Endothelial cell of umbilical vein (primary cell): ENCODE measurements at regions not wholly inside any gene's neighbourhood (a gene's known extent, or its start where the extent isn't known, plus 50 kb on each side); places are given as distances from the start of the nearest gene placed in this dataset.

Experiments used
- BruUV-seq: library from RNA; stranded (reverse); fragments of 400-500 nt; replicated peaks from 2 replicates; lab custom pipeline; 2021; lab: Mats Ljungman, UMichigan
- CTCF ChIA-PET: fragments of 300-600, 350-600 bp; sonication (Branson Sonifier 250); formaldehyde crosslinking; loops from one replicate; lab custom pipeline; 2021; ENCODE audit warnings: antibody characterized with exemption, inconsistent platforms; lab: Charles Lee
- POLR2A ChIA-PET: fragments of 300-600, 350-600 bp; sonication (Branson Sonifier 250); formaldehyde crosslinking; loops from one replicate; lab custom pipeline; 2021; ENCODE audit warnings: antibody characterized with exemption, inconsistent platforms; lab: Charles Lee
- DNase-seq: peaks from one replicate; pipeline ENCODE4 v3.0.0-alpha.2; 2011; ENCODE audit warnings: low read depth, low spot score
- FAIRE-seq: peaks from 2 replicates; lab custom pipeline; 2011; peaks lifted over from hg19 to GRCh38; lab: Jason Lieb, UNC
- H2AFZ ChIP-seq: 2 replicates; pipeline ENCODE4 v1.6.0; 2012; ENCODE audit warnings: low read depth, low read length, control low read depth, inconsistent platforms
- H3K27ac ChIP-seq: 2 replicates; pipeline ENCODE4 v1.5.1; 2011; ENCODE audit warnings: low read depth, mild to moderate bottlenecking, control low read depth, low read length, moderate library complexity; ENCODE audit not compliant: insufficient read depth
- H3K27me3 ChIP-seq, 2 experiments: 2 replicates each; pipeline versions ENCODE4 v1.6.0 to v1.6.1; 2011; ENCODE audit warnings: low read length in 2 of 2, mixed read lengths in 1 of 2; ENCODE audit not compliant: control insufficient read depth in 2 of 2, insufficient read depth in 2 of 2
- H3K36me3 ChIP-seq, 2 experiments: 2 replicates in 1 of 2; 3 replicates in 1 of 2; pipeline ENCODE4 v1.5.1; 2011; ENCODE audit warnings: low read length in 2 of 2, mild to moderate bottlenecking in 1 of 2, moderate library complexity in 1 of 2; ENCODE audit not compliant: control insufficient read depth in 2 of 2, insufficient read depth in 2 of 2; ENCODE audit errors: extremely low read depth in 1 of 2
- H3K4me1 ChIP-seq: 3 replicates; pipeline ENCODE4 v1.5.1; 2011; ENCODE audit warnings: mild to moderate bottlenecking, low read length; ENCODE audit not compliant: control insufficient read depth, insufficient read depth; ENCODE audit errors: extremely low read depth
- H3K4me2 ChIP-seq: 2 replicates; pipeline ENCODE4 v1.6.1; 2011; ENCODE audit warnings: low read length, control low read depth, mixed read lengths; ENCODE audit not compliant: insufficient read depth
- H3K4me3 ChIP-seq, 3 experiments: fragments of 200-600 bp in 1 of 3; sonication (generic), shearing (Covaris generic) in 1 of 3; replicated peaks in 1 of 3; 2 replicates each; pipeline ENCODE4 v1.5.1; 2011 to 2016; ENCODE audit warnings: control low read depth in 3 of 3, low read length in 3 of 3, mild to moderate bottlenecking in 2 of 3, inconsistent platforms in 1 of 3, low read depth in 1 of 3, moderate library complexity in 1 of 3; ENCODE audit not compliant: insufficient read depth in 1 of 3
- H3K79me2 ChIP-seq: 2 replicates; pipeline ENCODE4 v1.6.0; 2012; ENCODE audit warnings: low read length, inconsistent platforms; ENCODE audit not compliant: control insufficient read depth, insufficient read depth
- H3K9ac ChIP-seq: replicated peaks from 2 replicates; pipeline ENCODE3; 2011; ENCODE audit warnings: low read length, control low read depth; ENCODE audit not compliant: insufficient read depth; ENCODE audit errors: extremely low read depth
- H3K9me1 ChIP-seq: replicated peaks from 3 replicates; pipeline ENCODE4 v1.6.0; 2011; ENCODE audit warnings: mild to moderate bottlenecking, low read length; ENCODE audit not compliant: control insufficient read depth, insufficient read depth; ENCODE audit errors: extremely low read depth
- H3K9me3 ChIP-seq: replicated peaks from 2 replicates; pipeline ENCODE4 v1.5.1; 2012; ENCODE audit warnings: low read length, inconsistent platforms; ENCODE audit not compliant: control insufficient read depth, insufficient read depth
- H4K20me1 ChIP-seq: replicated peaks from 2 replicates; pipeline ENCODE3; 2011; ENCODE audit warnings: mild to moderate bottlenecking, low read length; ENCODE audit not compliant: control insufficient read depth, insufficient read depth; ENCODE audit errors: extremely low read depth
- CTCF ChIP-seq, 2 donors: IDR thresholded peaks; 1 replicate in 1 of 2; 2 replicates in 1 of 2; pipeline ENCODE4 v1.5.1; 2011; ENCODE audit warnings: low read length in 2 of 2, mild to moderate bottlenecking in 2 of 2, moderate library complexity in 2 of 2, control low read depth in 1 of 2, inconsistent platforms in 1 of 2, low read depth in 1 of 2; ENCODE audit not compliant: insufficient read depth in 1 of 2; ENCODE audit errors: extremely low read depth in 1 of 2
- EZH2 ChIP-seq: IDR thresholded peaks from 2 replicates; pipeline ENCODE4 v1.6.1; 2012; ENCODE audit warnings: borderline replicate concordance, low read depth, mild to moderate bottlenecking, moderate library complexity, low read length, inconsistent platforms; ENCODE audit not compliant: severe bottlenecking
- FOS ChIP-seq: IDR thresholded peaks from 2 replicates; pipeline ENCODE4 v1.6.1; 2011; ENCODE audit warnings: mild to moderate bottlenecking, low read length, moderate library complexity, borderline replicate concordance; ENCODE audit not compliant: insufficient read depth
- GATA2 ChIP-seq: IDR thresholded peaks from 2 replicates; pipeline ENCODE4 v1.7.0; 2011; ENCODE audit warnings: low read depth, mild to moderate bottlenecking, moderate library complexity, mixed read lengths, low read length; ENCODE audit not compliant: insufficient read length, insufficient read depth
- JUN ChIP-seq: IDR thresholded peaks from 2 replicates; pipeline ENCODE4 v1.6.1; 2011; ENCODE audit warnings: borderline replicate concordance, low read depth; ENCODE audit not compliant: insufficient read length, insufficient read depth
- MAX ChIP-seq: IDR thresholded peaks from 2 replicates; pipeline ENCODE4 v1.6.1; 2011; ENCODE audit not compliant: insufficient read depth, insufficient read length
- MYC ChIP-seq: IDR thresholded peaks from one replicate; pipeline ENCODE4 v1.6.1; 2011; ENCODE audit warnings: mild to moderate bottlenecking, low read depth, low read length
- POLR2A ChIP-seq: IDR thresholded peaks from 2 replicates; pipeline ENCODE4 v1.6.1; 2012; ENCODE audit warnings: low read depth, mild to moderate bottlenecking, control low read depth, low read length
- POLR2AphosphoS5 ChIP-seq: IDR thresholded peaks from 2 replicates; pipeline ENCODE4 v1.6.1; 2012; ENCODE audit warnings: low read depth, mild to moderate bottlenecking, control low read depth, low read length, moderate library complexity; ENCODE audit not compliant: insufficient read depth
- dilution Hi-C: fragments of 300-500 bp; cut with MboI; formaldehyde crosslinking; loops from one replicate; pipeline ENCODE4 v1.15.0; 2019; ENCODE audit warnings: low sequenced_read_pairs; ENCODE audit not compliant: extremely low pct_ligation_motif_present
- intact Hi-C: fragments of 100-400 bp; cut with micrococcal nuclease; formaldehyde crosslinking; loops from one replicate; pipeline ENCODE4 v1.10.0; 2022

- Histone ChIP-seq H3K9me1 (no peaks in the 10 kb centered on the region), H3K79me2 (no peaks in the 10 kb centered on the region), H3K9ac (no peak overlapping the region), H3K4me2 (no peak overlapping the region), H3K27me3 (no peaks in the 10 kb centered on the region), H4K20me1 (no peaks in the 10 kb centered on the region), H3K4me3 (no peak overlapping the region), H2AFZ (no peak overlapping the region), H3K9me3 (peaks cover 4% of the 10 kb centered on the region), H3K4me1 (no peaks in the 10 kb centered on the region), H3K27ac (no peak overlapping the region), H3K36me3 (no peaks in the 10 kb centered on the region)
- no TSS peak for BruUV-seq
- DNase-seq (no peak), FAIRE-seq (no peak)
- intact Hi-C loops = no loop called here
- ChIA-PET POLR2A (no interaction called here), CTCF (no interaction called here)
- TF ChIP-seq JUN (no peak), CTCF (IDR thresholded peaks at IDR 0.05; ENCODE audit: extremely low read depth in 1 of 2, insufficient read depth in 1 of 2, low read depth in 1 of 2, low read length in 2 of 2) (no peak), MAX (no peak), MYC (no peak), GATA2 (no peak), POLR2A (no peak), EZH2 (no peak), FOS (no peak), POLR2AphosphoS5 (no peak)
- dilution Hi-C loops = no loop called here
These were observed 530.2 kb downstream of the RPS29 start for GRCh38 chr14:49056021-49056420.
